Tibial artery (tissue), 4 donors: ENCODE measurements at regions not wholly inside any gene's neighbourhood (a gene's known extent, or its start where the extent isn't known, plus 50 kb on each side); places are given as distances from the start of the nearest gene placed in this dataset.

Experiments used
- DNase-seq, 2 donors: peaks; one replicate each; pipeline ENCODE4 v3.0.0-alpha.2; 2019
- H3K27ac ChIP-seq, 2 donors: fragments of 200-600 bp; sonication (generic) in 1 of 2; 1 replicate in 1 of 2; 2 replicates in 1 of 2; pipeline ENCODE4 v1.5.1; 2018 to 2019; ENCODE audit warnings: mild to moderate bottlenecking in 1 of 2
- H3K27me3 ChIP-seq, 2 donors: fragments of 200-600 bp; sonication (generic) in 1 of 2; one replicate each; pipeline versions ENCODE4 v1.5.1 to v1.6.0; 2016 to 2019
- H3K36me3 ChIP-seq, 3 donors: fragments of 200-600 bp; sonication (generic) in 2 of 3; one replicate each; pipeline ENCODE4 v1.5.1; 2016 to 2019; ENCODE audit warnings: mild to moderate bottlenecking in 2 of 3
- H3K4me1 ChIP-seq, 4 donors: fragments of 200-600 bp; sonication (generic) in 2 of 4; 1 replicate in 3 of 4; 2 replicates in 1 of 4; pipeline ENCODE4 v1.5.1; 2016 to 2019
- H3K4me3 ChIP-seq, 2 donors: fragments of 200-600 bp; sonication (generic) in 1 of 2; 1 replicate in 1 of 2; 2 replicates in 1 of 2; pipeline ENCODE4 v1.5.1; 2018 to 2019; ENCODE audit warnings: mild to moderate bottlenecking in 2 of 2
- H3K9me3 ChIP-seq, 3 donors: fragments of 200-600 bp; sonication (generic) in 1 of 3; one replicate each; pipeline ENCODE4 v1.5.1; 2016 to 2019
- CTCF ChIP-seq, 2 experiments: fragments of 200-600 bp in 1 of 2; fragments of 450-650 bp in 1 of 2; IDR thresholded peaks; one replicate each; pipeline ENCODE4 v1.5.1; 2017 to 2019; ENCODE audit warnings: antibody characterized with exemption in 2 of 2, mild to moderate bottlenecking in 1 of 2, moderate library complexity in 1 of 2
- intact Hi-C: fragments of 100-400 bp; cut with DNase I; formaldehyde crosslinking; loops from one replicate; pipeline ENCODE4 v1.15.0; 2023; ENCODE audit warnings: low total_unique reads

DNA sequence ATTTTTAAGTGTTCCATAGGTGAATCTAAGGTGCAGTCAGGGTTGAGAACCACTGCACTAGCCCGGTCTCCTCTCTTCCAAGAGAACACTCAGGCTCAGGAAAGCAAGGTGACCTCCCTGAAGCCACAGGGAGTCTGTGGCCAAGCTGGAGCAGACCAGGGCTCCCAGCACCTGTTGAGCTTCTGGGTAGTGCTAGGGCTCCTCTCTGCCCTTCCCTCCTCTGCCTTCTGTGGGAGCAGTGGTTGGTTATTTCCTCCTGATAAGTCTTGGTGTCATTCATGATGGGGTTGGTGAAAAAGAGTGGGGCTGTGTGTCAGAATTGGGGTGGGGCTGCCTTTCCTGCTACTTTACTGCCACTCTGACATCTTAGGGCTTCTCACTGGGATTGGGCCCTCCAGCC is 163.1 kb upstream of the UMPS start:
- no peak for TF ChIP-seq CTCF (IDR thresholded peaks at IDR 0.05)
- peaks cover 0 to 3% (median 2%) of the 10 kb centered on the region in 4 donors for H3K4me1 ChIP-seq
- no peaks in the 10 kb centered on the region for H3K27me3 ChIP-seq
- no peak overlapping the region for H3K4me3 ChIP-seq
- no peak overlapping the region for H3K27ac ChIP-seq
- no peaks in the 10 kb centered on the region for H3K9me3 ChIP-seq
- no peak for DNase-seq
- peaks cover 4 to 23% (median 9%) of the 10 kb centered on the region in 3 donors for H3K36me3 ChIP-seq
- intact Hi-C loops: loop anchor here (10.0 kb wide), 1 partner anchor 338 kb away; no protein-coding TSS in a partner anchor

DNA sequence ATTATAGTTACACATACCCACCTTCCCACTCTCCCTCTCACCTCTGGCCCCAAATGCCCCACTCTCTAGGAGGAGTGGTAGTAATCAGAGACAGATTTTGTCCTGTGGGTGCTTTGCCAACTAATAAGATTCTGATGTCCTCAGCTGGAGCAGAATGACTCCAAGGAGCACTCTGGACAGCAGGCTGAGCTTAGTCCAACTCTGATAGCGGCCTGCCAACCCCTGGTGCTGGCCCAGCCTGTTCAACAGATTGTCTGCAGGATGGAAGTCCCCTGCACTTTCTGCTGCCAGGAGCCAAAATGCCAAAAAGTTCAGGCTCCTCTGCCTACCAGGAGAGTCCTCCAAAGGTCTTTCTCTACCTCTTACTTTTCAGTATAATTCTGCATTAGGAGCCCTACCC is 160.5 kb upstream of the UMPS start:
- Histone ChIP-seq H3K9me3 (no peaks in the 10 kb centered on the region), H3K27ac (no peak overlapping the region), H3K4me3 (no peak overlapping the region), H3K27me3 (no peaks in the 10 kb centered on the region), H3K4me1 (peaks cover 0 to 3% (median under 1%) of the 10 kb centered on the region in 4 donors), H3K36me3 (peaks cover 0 to 18% (median 4%) of the 10 kb centered on the region in 3 donors)
- no peak for TF ChIP-seq CTCF (IDR thresholded peaks at IDR 0.05)
- intact Hi-C loops: loop anchor here (10.0 kb wide), 1 partner anchor 335 kb away; no protein-coding TSS in a partner anchor
- no peak for DNase-seq

GRCh38 chr3:124570232-124570631 is 160.0 kb upstream of the UMPS start:
- intact Hi-C loops: no loop called here

DNA sequence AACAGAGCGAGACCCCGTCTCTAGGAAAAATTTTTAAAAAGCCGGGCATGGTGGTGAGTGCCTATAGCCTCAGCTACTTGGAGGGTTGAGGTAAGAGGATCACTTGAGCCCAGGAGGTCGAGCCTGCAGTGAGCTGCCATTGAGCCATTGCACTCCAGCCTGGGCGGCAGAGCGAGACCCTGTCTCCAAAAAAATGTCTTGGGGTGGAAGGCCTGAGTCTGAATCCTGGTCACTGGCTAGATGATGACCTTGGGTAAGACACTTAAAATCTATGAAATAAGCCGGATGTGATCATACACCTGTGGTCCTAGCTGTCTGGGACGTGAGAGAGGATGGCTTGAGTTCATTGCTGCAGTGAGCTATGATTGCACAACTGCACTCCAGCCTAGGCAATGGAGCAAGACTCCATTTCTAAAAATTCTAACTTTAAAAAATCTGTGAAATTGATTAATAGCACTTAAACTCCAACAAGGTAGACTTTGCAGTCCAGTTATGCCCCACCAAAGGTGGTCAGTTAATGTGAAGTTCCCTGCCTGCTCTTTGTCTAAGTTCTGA is 157.3 kb upstream of the UMPS start:
- no peaks in the 10 kb centered on the region for H3K27me3 ChIP-seq
- H3K36me3 ChIP-seq: peaks cover 0 to 26% (median 11%) of the 10 kb centered on the region in 3 donors
- intact Hi-C loops: no loop called here
- H3K4me1 ChIP-seq: no peaks in the 10 kb centered on the region
- no peak for TF ChIP-seq CTCF (IDR thresholded peaks at IDR 0.05)
- H3K27ac ChIP-seq: no peak overlapping the region
- DNase-seq: no peak
- H3K9me3 ChIP-seq: no peaks in the 10 kb centered on the region
- H3K4me3 ChIP-seq: no peak overlapping the region

More at GRCh38 chr3:124570232-124570631, 160.0 kb upstream of the UMPS start:
- peaks cover 0 to under 1% (median 0%) of the 10 kb centered on the region in 4 donors for H3K4me1 ChIP-seq
- no peak overlapping the region for H3K4me3 ChIP-seq
- H3K27ac ChIP-seq: no peak overlapping the region
- H3K9me3 ChIP-seq: no peaks in the 10 kb centered on the region
- H3K36me3 ChIP-seq: peaks cover under 1 to 22% (median 4%) of the 10 kb centered on the region in 3 donors
- no peak for DNase-seq
- H3K27me3 ChIP-seq: no peaks in the 10 kb centered on the region
- no peak for TF ChIP-seq CTCF (IDR thresholded peaks at IDR 0.05)

DNA sequence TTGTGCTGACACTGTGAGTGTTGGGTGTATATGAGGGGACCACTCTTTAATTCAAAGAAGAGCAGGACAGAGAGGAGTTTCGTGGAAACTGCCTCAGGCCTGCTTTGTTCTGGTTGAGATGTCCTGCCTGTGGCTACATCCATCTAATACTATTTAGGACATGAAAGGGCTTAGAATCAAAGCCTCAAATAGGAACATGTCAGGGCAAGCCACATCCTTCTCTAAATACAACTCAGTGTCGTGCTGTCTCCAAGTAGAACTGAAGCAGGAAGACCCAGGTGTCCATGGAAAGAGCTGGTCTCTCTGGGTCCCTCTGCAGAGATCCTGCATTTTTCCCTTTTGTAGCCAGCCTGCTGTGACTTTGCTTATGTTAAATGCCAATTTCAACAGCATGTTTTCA is 156.2 kb upstream of the UMPS start:
- Histone ChIP-seq H3K4me1 (no peaks in the 10 kb centered on the region), H3K27ac (no peak overlapping the region), H3K27me3 (no peaks in the 10 kb centered on the region), H3K9me3 (no peaks in the 10 kb centered on the region), H3K36me3 (peaks cover 0 to 24% (median 11%) of the 10 kb centered on the region in 3 donors), H3K4me3 (no peak overlapping the region)
- DNase-seq: no peak
- intact Hi-C loops: no loop called here
- TF ChIP-seq CTCF (IDR thresholded peaks at IDR 0.05): no peak
